ENCODE measurements at regions not wholly inside any gene's neighbourhood (a gene's known extent, or its start where the extent isn't known, plus 50 kb on each side); places are given as distances from the start of the nearest gene placed in this dataset.
"Not testable (repeated sequence)": the region's sequence is repeated elsewhere in the genome, so short reads cannot be mapped to it uniquely, and the experiment has no call there.

- H3K4me2 ChIP-seq (ENCODE audit: low read length) = not testable (repeated sequence)
Observed at GRCh38 chr4:151495612-151496011, 86.6 kb downstream of the FHIP1A start.

GRCh38 chr4:151511548-151511947 lies 102.6 kb downstream of the FHIP1A start:
- DNase-seq (ENCODE audit: low read depth, low spot score); intact Hi-C loops (cut with micrococcal nuclease); H3K9ac ChIP-seq (ENCODE audit: low read length); H3K4me3 ChIP-seq (replicated peaks in 1 of 2; ENCODE audit: low read depth in 1 of 2, low read length in 2 of 2); ATAC-seq; H3K9me2 ChIP-seq (ENCODE audit: insufficient read depth); BruUV-seq (replicated peaks); H3K4me1 ChIP-seq (ENCODE audit: control insufficient read depth in 1 of 2, insufficient read depth in 2 of 2, low read length in 2 of 2); POLR2A ChIA-PET; H3K9me3 ChIP-seq (ENCODE audit: control insufficient read depth in 1 of 2, insufficient read depth in 1 of 2, low read depth in 1 of 2, low read length in 2 of 2); CTCF ChIA-PET; H3K27ac ChIP-seq (ENCODE audit: low read depth, low read length); H3K27me3 ChIP-seq (ENCODE audit: insufficient read depth, low read length); RAD21 ChIA-PET (ENCODE audit: low non-redundant PET in 1 of 2, low total read pairs in 2 of 2, uncharacterized antibody in 2 of 2, unreplicated experiment in 2 of 2); H4K20me1 ChIP-seq (ENCODE audit: insufficient read depth); H3K4me2 ChIP-seq (ENCODE audit: low read length); H2AFZ ChIP-seq (ENCODE audit: low read depth, low read length, poor library complexity, severe bottlenecking); H3K79me2 ChIP-seq (ENCODE audit: insufficient read depth, low read length); H3K36me3 ChIP-seq (ENCODE audit: control insufficient read depth in 1 of 2, insufficient read depth in 2 of 2, low read length in 2 of 2): not testable (repeated sequence)

More at GRCh38 chr4:151495612-151496011, 86.6 kb downstream of the FHIP1A start:
- H3K4me1 ChIP-seq (ENCODE audit: control insufficient read depth in 1 of 2, insufficient read depth in 2 of 2, low read length in 2 of 2); H4K20me1 ChIP-seq (ENCODE audit: insufficient read depth); H3K27me3 ChIP-seq (ENCODE audit: insufficient read depth, low read length); ATAC-seq; H3K9me2 ChIP-seq (ENCODE audit: insufficient read depth); H3K9ac ChIP-seq (ENCODE audit: low read length); H3K27ac ChIP-seq (ENCODE audit: low read depth, low read length); POLR2A ChIA-PET; H3K79me2 ChIP-seq (ENCODE audit: insufficient read depth, low read length); H3K36me3 ChIP-seq (ENCODE audit: control insufficient read depth in 1 of 2, insufficient read depth in 2 of 2, low read length in 2 of 2); CTCF ChIA-PET; BruUV-seq (replicated peaks); intact Hi-C loops (cut with micrococcal nuclease); H3K9me3 ChIP-seq (ENCODE audit: control insufficient read depth in 1 of 2, insufficient read depth in 1 of 2, low read depth in 1 of 2, low read length in 2 of 2); H2AFZ ChIP-seq (ENCODE audit: low read depth, low read length, poor library complexity, severe bottlenecking); RAD21 ChIA-PET (ENCODE audit: low non-redundant PET in 1 of 2, low total read pairs in 2 of 2, uncharacterized antibody in 2 of 2, unreplicated experiment in 2 of 2); H3K4me3 ChIP-seq (replicated peaks in 1 of 2; ENCODE audit: low read depth in 1 of 2, low read length in 2 of 2); DNase-seq (ENCODE audit: low read depth, low spot score): not testable (repeated sequence)

GRCh38 chr4:151517896-151518295 lies 108.9 kb downstream of the FHIP1A start:
- BruUV-seq (replicated peaks) = no TSS peak
- no peaks in the 10 kb centered on the region for H4K20me1 ChIP-seq (ENCODE audit: insufficient read depth)
- TF ChIP-seq CTCF (IDR thresholded peaks at IDR 0.05 in 2 of 3, conservative IDR thresholded peaks at IDR 0.05 in 1 of 3; ENCODE audit: borderline replicate concordance in 1 of 3, insufficient read depth in 1 of 3, low read depth in 2 of 3, low read length in 2 of 3) = no peak
- H3K27ac ChIP-seq (ENCODE audit: low read depth, low read length) = no peak overlapping the region
- ChIA-PET RAD21 (ENCODE audit: low non-redundant PET in 1 of 2, low total read pairs in 2 of 2, uncharacterized antibody in 2 of 2, unreplicated experiment in 2 of 2) (no interaction called here), CTCF (interaction anchor here (0.8 kb wide), 1 partner anchor 13 kb away, joined by 3 read pairs; no protein-coding TSS in a partner anchor), POLR2A (no interaction called here)
- no peaks in the 10 kb centered on the region for H3K36me3 ChIP-seq (ENCODE audit: control insufficient read depth in 1 of 2, insufficient read depth in 2 of 2, low read length in 2 of 2)
- no peak overlapping the region for H3K9ac ChIP-seq (ENCODE audit: low read length)
- no peaks in the 10 kb centered on the region for H3K27me3 ChIP-seq (ENCODE audit: insufficient read depth, low read length)
- no peaks in the 10 kb centered on the region for H3K9me2 ChIP-seq (ENCODE audit: insufficient read depth)
- no peaks in the 10 kb centered on the region for H3K79me2 ChIP-seq (ENCODE audit: insufficient read depth, low read length)
- DNase-seq (ENCODE audit: low read depth, low spot score) (no peak), ATAC-seq (no peak)
- no peak overlapping the region for H2AFZ ChIP-seq (ENCODE audit: low read depth, low read length, poor library complexity, severe bottlenecking)
- no peak overlapping the region for H3K4me2 ChIP-seq (ENCODE audit: low read length)
- intact Hi-C loops (cut with micrococcal nuclease) = no loop called here
- no peaks in the 10 kb centered on the region for H3K4me1 ChIP-seq (ENCODE audit: control insufficient read depth in 1 of 2, insufficient read depth in 2 of 2, low read length in 2 of 2)
- H3K9me3 ChIP-seq (ENCODE audit: control insufficient read depth in 1 of 2, insufficient read depth in 1 of 2, low read depth in 1 of 2, low read length in 2 of 2) = no peaks in the 10 kb centered on the region
- H3K4me3 ChIP-seq (replicated peaks in 1 of 2; ENCODE audit: low read depth in 1 of 2, low read length in 2 of 2) = no peak overlapping the region
